ENCODE measurements at regions not wholly inside any gene's neighbourhood (a gene's known extent, or its start where the extent isn't known, plus 50 kb on each side); places are given as distances from the start of the nearest gene placed in this dataset.

GRCh38 chr7:142380069-142380468, 122.2 kb upstream of the PRSS58 start:
- H3K27me3 Mint-ChIP-seq (ENCODE audit: unreplicated experiment): peaks cover 16% of the 10 kb centered on the region
- H3K27ac Mint-ChIP-seq (ENCODE audit: unreplicated experiment): peak overlapping the region; percentile 93
- H3K4me1 Mint-ChIP-seq (ENCODE audit: low read depth, unreplicated experiment): peaks cover 53% of the 10 kb centered on the region
- peaks cover 21% of the 10 kb centered on the region for H3K9me3 Mint-ChIP-seq (ENCODE audit: unreplicated experiment)
- peaks cover 5% of the 10 kb centered on the region for H3K36me3 Mint-ChIP-seq (ENCODE audit: unreplicated experiment)
- H3K4me3 Mint-ChIP-seq (ENCODE audit: unreplicated experiment): peak overlapping the region; percentile 72
- peak; percentile 41 for DNase-seq
- no peak for TF ChIP-seq CTCF (IDR thresholded peaks at IDR 0.05; ENCODE audit: partially characterized antibody, unreplicated experiment)

GRCh38 chr7:142379201-142379885, 121.5 kb upstream of the PRSS58 start:
- H3K36me3 Mint-ChIP-seq (ENCODE audit: unreplicated experiment): peaks cover 5% of the 10 kb centered on the region
- H3K9me3 Mint-ChIP-seq (ENCODE audit: unreplicated experiment): peaks cover 21% of the 10 kb centered on the region
- no peak for TF ChIP-seq CTCF (IDR thresholded peaks at IDR 0.05; ENCODE audit: partially characterized antibody, unreplicated experiment)
- H3K4me1 Mint-ChIP-seq (ENCODE audit: low read depth, unreplicated experiment): peaks cover 49% of the 10 kb centered on the region
- peak; percentile 47 for DNase-seq
- peaks cover 16% of the 10 kb centered on the region for H3K27me3 Mint-ChIP-seq (ENCODE audit: unreplicated experiment)
- H3K27ac Mint-ChIP-seq (ENCODE audit: unreplicated experiment): peak overlapping the region; percentile 93
- H3K4me3 Mint-ChIP-seq (ENCODE audit: unreplicated experiment): peak overlapping the region; percentile 63

- Mint-ChIP-seq H3K27ac (ENCODE audit: unreplicated experiment) (no peak overlapping the region), H3K4me1 (ENCODE audit: low read depth, unreplicated experiment) (peaks cover 55% of the 10 kb centered on the region), H3K9me3 (ENCODE audit: unreplicated experiment) (peaks cover 18% of the 10 kb centered on the region), H3K4me3 (ENCODE audit: unreplicated experiment) (no peak overlapping the region), H3K36me3 (ENCODE audit: unreplicated experiment) (peaks cover 5% of the 10 kb centered on the region), H3K27me3 (ENCODE audit: unreplicated experiment) (peaks cover 16% of the 10 kb centered on the region)
- no peak for DNase-seq
- no peak for TF ChIP-seq CTCF (IDR thresholded peaks at IDR 0.05; ENCODE audit: partially characterized antibody, unreplicated experiment)
Measured at GRCh38 chr7:142377567-142377966, 119.7 kb upstream of the PRSS58 start.

GRCh38 chr7:142376356-142376997, 118.6 kb upstream of the PRSS58 start:
- H3K27me3 Mint-ChIP-seq (ENCODE audit: unreplicated experiment): peaks cover 12% of the 10 kb centered on the region
- no peak for DNase-seq
- peak overlapping the region; percentile 8 for H3K4me3 Mint-ChIP-seq (ENCODE audit: unreplicated experiment)
- H3K9me3 Mint-ChIP-seq (ENCODE audit: unreplicated experiment): peaks cover 18% of the 10 kb centered on the region
- H3K36me3 Mint-ChIP-seq (ENCODE audit: unreplicated experiment): no peaks in the 10 kb centered on the region
- TF ChIP-seq CTCF (IDR thresholded peaks at IDR 0.05; ENCODE audit: partially characterized antibody, unreplicated experiment): no peak
- H3K4me1 Mint-ChIP-seq (ENCODE audit: low read depth, unreplicated experiment): peaks cover 49% of the 10 kb centered on the region
- peak overlapping the region; percentile 34 for H3K27ac Mint-ChIP-seq (ENCODE audit: unreplicated experiment)

GRCh38 chr7:142375710-142376313, 118.0 kb upstream of the PRSS58 start:
- Mint-ChIP-seq H3K9me3 (ENCODE audit: unreplicated experiment) (peaks cover 18% of the 10 kb centered on the region), H3K4me3 (ENCODE audit: unreplicated experiment) (no peak overlapping the region), H3K4me1 (ENCODE audit: low read depth, unreplicated experiment) (peaks cover 45% of the 10 kb centered on the region), H3K27ac (ENCODE audit: unreplicated experiment) (peak overlapping the region; percentile 4), H3K27me3 (ENCODE audit: unreplicated experiment) (peaks cover 9% of the 10 kb centered on the region), H3K36me3 (ENCODE audit: unreplicated experiment) (no peaks in the 10 kb centered on the region)
- peak; percentile 21 for TF ChIP-seq CTCF (IDR thresholded peaks at IDR 0.05; ENCODE audit: partially characterized antibody, unreplicated experiment)
- peak; percentile 74 for DNase-seq
